Endothelial cell of umbilical vein (primary cell): ENCODE measurements at regions not wholly inside any gene's neighbourhood (a gene's known extent, or its start where the extent isn't known, plus 50 kb on each side); places are given as distances from the start of the nearest gene placed in this dataset.
"Not testable (repeated sequence)": the region's sequence is repeated elsewhere in the genome, so short reads cannot be mapped to it uniquely, and the experiment has no call there.

Experiments
- GATA2 ChIP-seq: IDR thresholded peaks from 2 replicates; pipeline ENCODE4 v1.7.0; 2011; ENCODE audit warnings: low read depth, mild to moderate bottlenecking, moderate library complexity, mixed read lengths, low read length; ENCODE audit not compliant: insufficient read length, insufficient read depth
- JUN ChIP-seq: IDR thresholded peaks from 2 replicates; pipeline ENCODE4 v1.6.1; 2011; ENCODE audit warnings: borderline replicate concordance, low read depth; ENCODE audit not compliant: insufficient read length, insufficient read depth
- MYC ChIP-seq: IDR thresholded peaks from one replicate; pipeline ENCODE4 v1.6.1; 2011; ENCODE audit warnings: mild to moderate bottlenecking, low read depth, low read length
- POLR2A ChIP-seq: IDR thresholded peaks from 2 replicates; pipeline ENCODE4 v1.6.1; 2012; ENCODE audit warnings: low read depth, mild to moderate bottlenecking, control low read depth, low read length
- POLR2AphosphoS5 ChIP-seq: IDR thresholded peaks from 2 replicates; pipeline ENCODE4 v1.6.1; 2012; ENCODE audit warnings: low read depth, mild to moderate bottlenecking, control low read depth, low read length, moderate library complexity; ENCODE audit not compliant: insufficient read depth
- TF ChIP-seq, protein P1 (sequence below), 2 donors: IDR thresholded peaks; 1 replicate in 1 of 2; 2 replicates in 1 of 2; pipeline ENCODE4 v1.5.1; 2011; ENCODE audit warnings: low read length in 2 of 2, mild to moderate bottlenecking in 2 of 2, moderate library complexity in 2 of 2, control low read depth in 1 of 2, inconsistent platforms in 1 of 2, low read depth in 1 of 2; ENCODE audit not compliant: insufficient read depth in 1 of 2; ENCODE audit errors: extremely low read depth in 1 of 2

DNA sequence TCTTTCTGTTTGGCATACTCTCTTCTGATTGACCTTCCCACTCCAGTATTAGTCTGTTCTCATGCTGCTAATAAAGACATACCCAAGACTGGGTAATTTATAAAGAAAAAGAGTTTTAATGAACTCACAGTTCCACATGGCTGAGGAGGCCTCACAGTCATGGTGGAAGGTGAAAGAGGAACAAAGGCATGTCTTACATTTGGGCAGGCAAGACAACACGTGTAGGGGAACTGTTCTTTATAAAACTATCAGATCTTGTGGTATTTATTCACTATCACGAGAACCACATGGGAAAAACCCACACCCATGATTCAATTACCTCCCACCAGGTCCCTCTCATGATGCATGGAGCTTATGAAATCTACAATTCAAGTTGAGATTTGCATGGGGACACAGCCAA is 767.3 kb downstream of the ZBBX start:
- not testable (repeated sequence) for TF ChIP-seq JUN, POLR2A, POLR2AphosphoS5, MYC, GATA2
- TF ChIP-seq, protein P1, sequence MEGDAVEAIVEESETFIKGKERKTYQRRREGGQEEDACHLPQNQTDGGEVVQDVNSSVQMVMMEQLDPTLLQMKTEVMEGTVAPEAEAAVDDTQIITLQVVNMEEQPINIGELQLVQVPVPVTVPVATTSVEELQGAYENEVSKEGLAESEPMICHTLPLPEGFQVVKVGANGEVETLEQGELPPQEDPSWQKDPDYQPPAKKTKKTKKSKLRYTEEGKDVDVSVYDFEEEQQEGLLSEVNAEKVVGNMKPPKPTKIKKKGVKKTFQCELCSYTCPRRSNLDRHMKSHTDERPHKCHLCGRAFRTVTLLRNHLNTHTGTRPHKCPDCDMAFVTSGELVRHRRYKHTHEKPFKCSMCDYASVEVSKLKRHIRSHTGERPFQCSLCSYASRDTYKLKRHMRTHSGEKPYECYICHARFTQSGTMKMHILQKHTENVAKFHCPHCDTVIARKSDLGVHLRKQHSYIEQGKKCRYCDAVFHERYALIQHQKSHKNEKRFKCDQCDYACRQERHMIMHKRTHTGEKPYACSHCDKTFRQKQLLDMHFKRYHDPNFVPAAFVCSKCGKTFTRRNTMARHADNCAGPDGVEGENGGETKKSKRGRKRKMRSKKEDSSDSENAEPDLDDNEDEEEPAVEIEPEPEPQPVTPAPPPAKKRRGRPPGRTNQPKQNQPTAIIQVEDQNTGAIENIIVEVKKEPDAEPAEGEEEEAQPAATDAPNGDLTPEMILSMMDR (IDR thresholded peaks at IDR 0.05; ENCODE audit: extremely low read depth in 1 of 2, insufficient read depth in 1 of 2, low read depth in 1 of 2, low read length in 2 of 2): not testable (repeated sequence)
